ENCODE measurements at regions not wholly inside any gene's neighbourhood (a gene's known extent, or its start where the extent isn't known, plus 50 kb on each side); places are given as distances from the start of the nearest gene placed in this dataset.

- Histone ChIP-seq H3K9me2 (replicated peaks; ENCODE audit: insufficient read depth, low read length) (no peaks in the 10 kb centered on the region), H3K4me3 (ENCODE audit: insufficient read depth, low read length, poor library complexity, severe bottlenecking) (no peak overlapping the region), H2AFZ (ENCODE audit: low read depth, low read length, severe bottlenecking) (no peak overlapping the region), H3K27me3 (ENCODE audit: low read length) (no peaks in the 10 kb centered on the region), H3K4me2 (ENCODE audit: low read depth, low read length, poor library complexity, severe bottlenecking) (no peak overlapping the region), H3K27ac (ENCODE audit: low read depth, low read length) (no peak overlapping the region), H3K36me3 (ENCODE audit: low read length) (no peaks in the 10 kb centered on the region), H4K20me1 (ENCODE audit: low read depth, low read length) (no peaks in the 10 kb centered on the region), H3K9ac (ENCODE audit: low read length) (no peak overlapping the region), H3F3A (ENCODE audit: insufficient read depth) (no peaks in the 10 kb centered on the region), H3K79me2 (ENCODE audit: insufficient read depth, low read length) (no peaks in the 10 kb centered on the region), H3K9me3 (ENCODE audit: insufficient read depth, low read length) (no peaks in the 10 kb centered on the region)
- TF ChIP-seq CTCF (IDR thresholded peaks at IDR 0.05; ENCODE audit: insufficient read depth, low read length, poor library complexity, severe bottlenecking), result no peak
- no peak for TF ChIP-seq EZH2phosphoT487 (conservative IDR thresholded peaks at IDR 0.05; ENCODE audit: low read length)
These were observed 104.4 kb downstream of the RPL22L1 start for GRCh38 chr3:170765419-170766078.

DNA sequence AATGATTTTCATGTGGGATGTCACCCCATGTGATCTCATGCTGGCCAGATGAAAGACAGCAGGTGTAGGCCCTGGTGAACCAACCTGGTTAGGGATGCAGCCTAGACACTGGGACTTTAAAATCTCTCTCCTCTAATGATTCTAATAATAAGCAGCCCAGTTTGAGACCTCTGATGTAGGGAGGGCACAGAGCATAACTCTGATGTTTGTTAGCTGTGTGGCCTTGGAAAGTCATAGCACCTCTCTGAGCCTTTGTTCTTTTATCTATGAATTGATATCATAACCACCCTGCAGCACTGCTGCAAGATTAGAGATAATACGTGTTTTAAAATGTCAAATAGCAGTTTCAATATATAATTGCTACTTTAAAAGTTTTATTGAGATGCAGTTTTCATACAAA, 106.0 kb downstream of the RPL22L1 start:
- Histone ChIP-seq H4K20me1 (ENCODE audit: low read depth, low read length) (no peaks in the 10 kb centered on the region), H3K4me3 (ENCODE audit: insufficient read depth, low read length, poor library complexity, severe bottlenecking) (no peak overlapping the region), H3K27ac (ENCODE audit: low read depth, low read length) (no peak overlapping the region), H3K36me3 (ENCODE audit: low read length) (no peaks in the 10 kb centered on the region), H3K4me2 (ENCODE audit: low read depth, low read length, poor library complexity, severe bottlenecking) (no peak overlapping the region), H3F3A (ENCODE audit: insufficient read depth) (no peaks in the 10 kb centered on the region), H3K9me2 (replicated peaks; ENCODE audit: insufficient read depth, low read length) (no peaks in the 10 kb centered on the region), H2AFZ (ENCODE audit: low read depth, low read length, severe bottlenecking) (no peak overlapping the region), H3K27me3 (ENCODE audit: low read length) (no peaks in the 10 kb centered on the region), H3K79me2 (ENCODE audit: insufficient read depth, low read length) (no peaks in the 10 kb centered on the region), H3K9me3 (ENCODE audit: insufficient read depth, low read length) (no peaks in the 10 kb centered on the region), H3K9ac (ENCODE audit: low read length) (no peak overlapping the region)
- TF ChIP-seq EZH2phosphoT487 (conservative IDR thresholded peaks at IDR 0.05; ENCODE audit: low read length), result no peak
- no peak for TF ChIP-seq CTCF (IDR thresholded peaks at IDR 0.05; ENCODE audit: insufficient read depth, low read length, poor library complexity, severe bottlenecking)

- no peak for TF ChIP-seq EZH2phosphoT487 (conservative IDR thresholded peaks at IDR 0.05; ENCODE audit: low read length)
- no peak for TF ChIP-seq CTCF (IDR thresholded peaks at IDR 0.05; ENCODE audit: insufficient read depth, low read length, poor library complexity, severe bottlenecking)
- H3K79me2 ChIP-seq (ENCODE audit: insufficient read depth, low read length), result no peaks in the 10 kb centered on the region
These were observed 107.9 kb downstream of the RPL22L1 start for GRCh38 chr3:170762064-170762463.

More at GRCh38 chr3:170762064-170762463, 107.9 kb downstream of the RPL22L1 start:
- Histone ChIP-seq H3K4me2 (ENCODE audit: low read depth, low read length, poor library complexity, severe bottlenecking) (no peak overlapping the region), H2AFZ (ENCODE audit: low read depth, low read length, severe bottlenecking) (no peak overlapping the region), H3K9ac (ENCODE audit: low read length) (no peak overlapping the region), H3K27me3 (ENCODE audit: low read length) (no peaks in the 10 kb centered on the region), H3K36me3 (ENCODE audit: low read length) (no peaks in the 10 kb centered on the region), H3K4me3 (ENCODE audit: insufficient read depth, low read length, poor library complexity, severe bottlenecking) (no peak overlapping the region), H3K9me3 (ENCODE audit: insufficient read depth, low read length) (no peaks in the 10 kb centered on the region), H4K20me1 (ENCODE audit: low read depth, low read length) (no peaks in the 10 kb centered on the region), H3F3A (ENCODE audit: insufficient read depth) (no peaks in the 10 kb centered on the region), H3K9me2 (replicated peaks; ENCODE audit: insufficient read depth, low read length) (no peaks in the 10 kb centered on the region), H3K27ac (ENCODE audit: low read depth, low read length) (no peak overlapping the region)

All from SU-DHL-6 (cell line).